Endothelial cell of umbilical vein (primary cell): ENCODE measurements at regions not wholly inside any gene's neighbourhood (a gene's known extent, or its start where the extent isn't known, plus 50 kb on each side); places are given as distances from the start of the nearest gene placed in this dataset.

ENCODE experiments used
- BruUV-seq: library from RNA; stranded (reverse); fragments of 400-500 nt; replicated peaks from 2 replicates; lab custom pipeline; 2021; lab: Mats Ljungman, UMichigan
- CTCF ChIA-PET: fragments of 300-600, 350-600 bp; sonication (Branson Sonifier 250); formaldehyde crosslinking; loops from one replicate; lab custom pipeline; 2021; ENCODE audit warnings: antibody characterized with exemption, inconsistent platforms; lab: Charles Lee
- POLR2A ChIA-PET: fragments of 300-600, 350-600 bp; sonication (Branson Sonifier 250); formaldehyde crosslinking; loops from one replicate; lab custom pipeline; 2021; ENCODE audit warnings: antibody characterized with exemption, inconsistent platforms; lab: Charles Lee
- DNase-seq: peaks from one replicate; pipeline ENCODE4 v3.0.0-alpha.2; 2011; ENCODE audit warnings: low read depth, low spot score
- FAIRE-seq: peaks from 2 replicates; lab custom pipeline; 2011; peaks lifted over from hg19 to GRCh38; lab: Jason Lieb, UNC
- H2AFZ ChIP-seq: 2 replicates; pipeline ENCODE4 v1.6.0; 2012; ENCODE audit warnings: low read depth, low read length, control low read depth, inconsistent platforms
- H3K27ac ChIP-seq: 2 replicates; pipeline ENCODE4 v1.5.1; 2011; ENCODE audit warnings: low read depth, mild to moderate bottlenecking, control low read depth, low read length, moderate library complexity; ENCODE audit not compliant: insufficient read depth
- H3K27me3 ChIP-seq, 2 experiments: 2 replicates each; pipeline versions ENCODE4 v1.6.0 to v1.6.1; 2011; ENCODE audit warnings: low read length in 2 of 2, mixed read lengths in 1 of 2; ENCODE audit not compliant: control insufficient read depth in 2 of 2, insufficient read depth in 2 of 2
- H3K36me3 ChIP-seq, 2 experiments: 2 replicates in 1 of 2; 3 replicates in 1 of 2; pipeline ENCODE4 v1.5.1; 2011; ENCODE audit warnings: low read length in 2 of 2, mild to moderate bottlenecking in 1 of 2, moderate library complexity in 1 of 2; ENCODE audit not compliant: control insufficient read depth in 2 of 2, insufficient read depth in 2 of 2; ENCODE audit errors: extremely low read depth in 1 of 2
- H3K4me1 ChIP-seq: 3 replicates; pipeline ENCODE4 v1.5.1; 2011; ENCODE audit warnings: mild to moderate bottlenecking, low read length; ENCODE audit not compliant: control insufficient read depth, insufficient read depth; ENCODE audit errors: extremely low read depth
- H3K4me2 ChIP-seq: 2 replicates; pipeline ENCODE4 v1.6.1; 2011; ENCODE audit warnings: low read length, control low read depth, mixed read lengths; ENCODE audit not compliant: insufficient read depth
- H3K4me3 ChIP-seq, 3 experiments: fragments of 200-600 bp in 1 of 3; sonication (generic), shearing (Covaris generic) in 1 of 3; replicated peaks in 1 of 3; 2 replicates each; pipeline ENCODE4 v1.5.1; 2011 to 2016; ENCODE audit warnings: control low read depth in 3 of 3, low read length in 3 of 3, mild to moderate bottlenecking in 2 of 3, inconsistent platforms in 1 of 3, low read depth in 1 of 3, moderate library complexity in 1 of 3; ENCODE audit not compliant: insufficient read depth in 1 of 3
- H3K79me2 ChIP-seq: 2 replicates; pipeline ENCODE4 v1.6.0; 2012; ENCODE audit warnings: low read length, inconsistent platforms; ENCODE audit not compliant: control insufficient read depth, insufficient read depth
- H3K9ac ChIP-seq: replicated peaks from 2 replicates; pipeline ENCODE3; 2011; ENCODE audit warnings: low read length, control low read depth; ENCODE audit not compliant: insufficient read depth; ENCODE audit errors: extremely low read depth
- H3K9me1 ChIP-seq: replicated peaks from 3 replicates; pipeline ENCODE4 v1.6.0; 2011; ENCODE audit warnings: mild to moderate bottlenecking, low read length; ENCODE audit not compliant: control insufficient read depth, insufficient read depth; ENCODE audit errors: extremely low read depth
- H3K9me3 ChIP-seq: replicated peaks from 2 replicates; pipeline ENCODE4 v1.5.1; 2012; ENCODE audit warnings: low read length, inconsistent platforms; ENCODE audit not compliant: control insufficient read depth, insufficient read depth
- H4K20me1 ChIP-seq: replicated peaks from 2 replicates; pipeline ENCODE3; 2011; ENCODE audit warnings: mild to moderate bottlenecking, low read length; ENCODE audit not compliant: control insufficient read depth, insufficient read depth; ENCODE audit errors: extremely low read depth
- EZH2 ChIP-seq: IDR thresholded peaks from 2 replicates; pipeline ENCODE4 v1.6.1; 2012; ENCODE audit warnings: borderline replicate concordance, low read depth, mild to moderate bottlenecking, moderate library complexity, low read length, inconsistent platforms; ENCODE audit not compliant: severe bottlenecking
- FOS ChIP-seq: IDR thresholded peaks from 2 replicates; pipeline ENCODE4 v1.6.1; 2011; ENCODE audit warnings: mild to moderate bottlenecking, low read length, moderate library complexity, borderline replicate concordance; ENCODE audit not compliant: insufficient read depth
- GATA2 ChIP-seq: IDR thresholded peaks from 2 replicates; pipeline ENCODE4 v1.7.0; 2011; ENCODE audit warnings: low read depth, mild to moderate bottlenecking, moderate library complexity, mixed read lengths, low read length; ENCODE audit not compliant: insufficient read length, insufficient read depth
- JUN ChIP-seq: IDR thresholded peaks from 2 replicates; pipeline ENCODE4 v1.6.1; 2011; ENCODE audit warnings: borderline replicate concordance, low read depth; ENCODE audit not compliant: insufficient read length, insufficient read depth
- MYC ChIP-seq: IDR thresholded peaks from one replicate; pipeline ENCODE4 v1.6.1; 2011; ENCODE audit warnings: mild to moderate bottlenecking, low read depth, low read length
- POLR2A ChIP-seq: IDR thresholded peaks from 2 replicates; pipeline ENCODE4 v1.6.1; 2012; ENCODE audit warnings: low read depth, mild to moderate bottlenecking, control low read depth, low read length
- POLR2AphosphoS5 ChIP-seq: IDR thresholded peaks from 2 replicates; pipeline ENCODE4 v1.6.1; 2012; ENCODE audit warnings: low read depth, mild to moderate bottlenecking, control low read depth, low read length, moderate library complexity; ENCODE audit not compliant: insufficient read depth
- dilution Hi-C: fragments of 300-500 bp; cut with MboI; formaldehyde crosslinking; loops from one replicate; pipeline ENCODE4 v1.15.0; 2019; ENCODE audit warnings: low sequenced_read_pairs; ENCODE audit not compliant: extremely low pct_ligation_motif_present
- intact Hi-C: fragments of 100-400 bp; cut with micrococcal nuclease; formaldehyde crosslinking; loops from one replicate; pipeline ENCODE4 v1.10.0; 2022
- TF ChIP-seq, protein P1 (sequence below): IDR thresholded peaks from 2 replicates; pipeline ENCODE4 v1.6.1; 2011; ENCODE audit not compliant: insufficient read depth, insufficient read length
- TF ChIP-seq, protein P2 (sequence below), 2 donors: IDR thresholded peaks; 1 replicate in 1 of 2; 2 replicates in 1 of 2; pipeline ENCODE4 v1.5.1; 2011; ENCODE audit warnings: low read length in 2 of 2, mild to moderate bottlenecking in 2 of 2, moderate library complexity in 2 of 2, control low read depth in 1 of 2, inconsistent platforms in 1 of 2, low read depth in 1 of 2; ENCODE audit not compliant: insufficient read depth in 1 of 2; ENCODE audit errors: extremely low read depth in 1 of 2

DNA sequence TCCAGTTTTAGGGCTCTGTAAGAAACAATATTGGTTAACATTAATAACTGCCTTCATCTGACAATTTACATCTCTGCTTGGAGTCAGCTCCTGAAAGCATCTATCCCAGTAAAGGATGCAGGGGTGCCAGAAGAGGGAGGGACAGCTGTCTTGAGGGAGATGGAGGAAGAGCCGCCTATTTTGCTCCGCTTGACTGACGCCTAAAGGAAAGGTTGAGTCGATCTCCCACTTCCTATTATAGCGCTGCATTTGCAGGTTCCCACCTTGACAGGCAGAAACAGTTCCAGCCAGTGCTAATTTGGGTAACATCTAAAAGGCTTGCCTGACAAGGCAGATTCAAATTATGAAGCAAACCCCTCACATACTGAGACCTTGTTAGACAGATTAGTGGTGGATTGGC, 374.6 kb downstream of the SPATA31D1 start:
- POLR2A ChIA-PET: no interaction called here
- Histone ChIP-seq H3K27ac (no peak overlapping the region), H2AFZ (no peak overlapping the region), H3K9ac (no peak overlapping the region), H3K4me3 (no peak overlapping the region), H3K9me1 (no peaks in the 10 kb centered on the region), H3K4me1 (no peaks in the 10 kb centered on the region), H3K79me2 (no peaks in the 10 kb centered on the region), H3K36me3 (no peaks in the 10 kb centered on the region), H4K20me1 (no peaks in the 10 kb centered on the region), H3K9me3 (no peaks in the 10 kb centered on the region), H3K4me2 (no peak overlapping the region), H3K27me3 (no peaks in the 10 kb centered on the region)
- FAIRE-seq (no peak), DNase-seq (no peak)
- BruUV-seq: no TSS peak
- CTCF ChIA-PET: no interaction called here
- intact Hi-C loops (no loop called here), dilution Hi-C loops (no loop called here)
- TF ChIP-seq GATA2 (no peak), FOS (no peak), JUN (no peak), EZH2 (no peak), POLR2A (no peak), MYC (no peak), POLR2AphosphoS5 (no peak)
- TF ChIP-seq, protein P1, sequence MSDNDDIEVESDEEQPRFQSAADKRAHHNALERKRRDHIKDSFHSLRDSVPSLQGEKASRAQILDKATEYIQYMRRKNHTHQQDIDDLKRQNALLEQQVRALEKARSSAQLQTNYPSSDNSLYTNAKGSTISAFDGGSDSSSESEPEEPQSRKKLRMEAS: no peak
- TF ChIP-seq, protein P2, sequence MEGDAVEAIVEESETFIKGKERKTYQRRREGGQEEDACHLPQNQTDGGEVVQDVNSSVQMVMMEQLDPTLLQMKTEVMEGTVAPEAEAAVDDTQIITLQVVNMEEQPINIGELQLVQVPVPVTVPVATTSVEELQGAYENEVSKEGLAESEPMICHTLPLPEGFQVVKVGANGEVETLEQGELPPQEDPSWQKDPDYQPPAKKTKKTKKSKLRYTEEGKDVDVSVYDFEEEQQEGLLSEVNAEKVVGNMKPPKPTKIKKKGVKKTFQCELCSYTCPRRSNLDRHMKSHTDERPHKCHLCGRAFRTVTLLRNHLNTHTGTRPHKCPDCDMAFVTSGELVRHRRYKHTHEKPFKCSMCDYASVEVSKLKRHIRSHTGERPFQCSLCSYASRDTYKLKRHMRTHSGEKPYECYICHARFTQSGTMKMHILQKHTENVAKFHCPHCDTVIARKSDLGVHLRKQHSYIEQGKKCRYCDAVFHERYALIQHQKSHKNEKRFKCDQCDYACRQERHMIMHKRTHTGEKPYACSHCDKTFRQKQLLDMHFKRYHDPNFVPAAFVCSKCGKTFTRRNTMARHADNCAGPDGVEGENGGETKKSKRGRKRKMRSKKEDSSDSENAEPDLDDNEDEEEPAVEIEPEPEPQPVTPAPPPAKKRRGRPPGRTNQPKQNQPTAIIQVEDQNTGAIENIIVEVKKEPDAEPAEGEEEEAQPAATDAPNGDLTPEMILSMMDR (IDR thresholded peaks at IDR 0.05; ENCODE audit: extremely low read depth in 1 of 2, insufficient read depth in 1 of 2, low read depth in 1 of 2, low read length in 2 of 2): no peak
